MV-4-11 (cell line): ENCODE measurements at regions not wholly inside any gene's neighbourhood (a gene's known extent, or its start where the extent isn't known, plus 50 kb on each side); places are given as distances from the start of the nearest gene placed in this dataset.

Source experiments
- DNase-seq: peaks from one replicate; lab custom pipeline; 2025; lab: John Stamatoyannopoulos, UW

DNA sequence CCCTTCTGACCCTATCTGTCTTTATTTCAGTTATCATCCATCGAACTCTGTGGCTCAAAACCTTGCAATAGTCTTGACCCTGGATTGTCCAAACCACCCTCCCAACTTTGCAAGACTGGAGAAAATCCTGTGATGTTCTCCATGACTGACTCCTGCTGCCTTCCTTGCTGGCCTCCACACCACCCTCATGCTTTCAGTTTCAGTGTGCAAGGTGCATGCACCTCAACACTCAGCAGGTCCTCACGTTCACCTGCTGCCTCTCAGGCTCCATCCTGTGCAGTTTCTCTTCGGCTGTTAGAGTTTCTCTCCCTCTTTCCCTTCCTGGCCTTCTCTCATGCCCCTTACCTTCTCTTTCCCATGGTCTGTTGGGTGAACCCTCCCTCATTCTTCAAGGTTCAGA, 59.4 kb upstream of the ASIC2 start:
- no peak for DNase-seq

DNA sequence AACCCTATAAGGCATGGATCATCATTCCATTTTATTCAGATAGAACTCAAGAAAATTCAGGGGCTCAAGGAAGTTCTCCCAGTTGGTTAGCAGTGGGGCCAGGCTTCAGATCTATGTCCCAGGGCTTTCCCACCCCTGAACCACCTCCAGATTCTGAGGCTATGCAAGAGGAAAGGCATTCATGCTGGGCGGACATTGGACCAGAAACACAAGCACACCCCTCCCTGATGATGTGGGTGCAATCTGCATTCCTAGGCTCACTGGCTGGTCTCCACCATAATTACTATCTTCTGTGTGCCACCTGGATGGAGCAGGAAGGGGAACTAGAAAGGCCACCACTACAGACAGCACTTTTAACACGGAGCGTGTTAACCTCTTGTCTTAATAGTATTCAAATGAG, 63.2 kb upstream of the ASIC2 start:
- no peak for DNase-seq

DNA sequence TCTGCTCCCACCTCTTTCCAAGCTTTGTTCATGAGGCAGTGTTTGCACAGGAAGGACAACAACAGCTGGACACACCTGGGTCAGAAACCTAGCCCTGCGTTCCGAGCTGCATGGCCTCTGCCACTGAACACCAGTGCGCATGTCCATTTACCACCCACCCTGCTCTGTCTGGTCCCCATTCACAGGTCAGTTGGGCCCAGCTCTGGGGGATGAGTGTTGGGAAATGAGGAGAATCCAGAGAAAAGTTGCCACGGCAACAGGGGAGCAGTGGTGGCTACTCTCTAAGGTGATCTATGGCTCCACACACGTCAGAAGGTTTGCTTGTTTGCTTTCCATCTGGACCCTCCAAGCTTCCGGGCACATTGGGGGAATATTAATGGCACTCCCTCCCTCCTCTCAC, 70.4 kb upstream of the ASIC2 start:
- DNase-seq: no peak

DNA sequence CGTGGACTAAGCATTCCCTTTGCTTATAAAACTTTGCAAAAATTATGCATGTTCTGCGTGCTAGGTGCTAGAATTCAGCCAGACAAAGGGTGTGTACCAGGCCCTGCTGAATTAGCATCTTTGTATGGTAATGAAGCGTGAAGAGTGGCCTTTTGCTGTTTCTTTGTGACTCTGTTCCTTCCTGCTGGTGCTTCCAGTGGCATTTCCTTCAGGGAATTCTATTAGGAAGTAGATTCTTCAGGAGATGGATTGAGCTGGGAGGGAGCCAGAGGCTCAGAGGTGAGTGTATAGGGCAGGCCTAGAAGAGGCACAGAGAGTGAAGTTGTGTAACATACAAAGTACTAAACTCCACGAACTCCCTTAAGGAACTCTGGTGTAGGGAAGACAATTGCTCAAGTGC, 73.9 kb upstream of the ASIC2 start:
- no peak for DNase-seq

DNA sequence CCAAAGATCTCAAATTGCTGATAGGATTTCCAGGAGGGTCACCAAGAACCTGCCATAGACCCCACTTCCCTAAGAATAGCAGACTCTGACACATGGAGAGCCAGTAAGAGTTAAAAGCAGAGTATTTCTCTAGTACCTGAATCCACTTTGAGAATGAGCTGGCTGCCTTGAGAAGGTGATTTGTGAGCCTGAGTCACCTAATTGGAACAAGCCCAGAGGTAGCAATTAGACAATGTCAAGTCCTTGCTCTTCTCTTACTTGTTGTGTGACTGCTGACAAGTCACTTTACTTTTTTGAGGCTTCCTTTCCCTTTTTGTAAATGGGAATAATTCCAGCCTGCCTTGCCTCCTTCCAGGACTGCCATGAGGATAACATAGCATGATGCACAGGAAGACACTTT, 76.1 kb upstream of the ASIC2 start:
- no peak for DNase-seq

DNA sequence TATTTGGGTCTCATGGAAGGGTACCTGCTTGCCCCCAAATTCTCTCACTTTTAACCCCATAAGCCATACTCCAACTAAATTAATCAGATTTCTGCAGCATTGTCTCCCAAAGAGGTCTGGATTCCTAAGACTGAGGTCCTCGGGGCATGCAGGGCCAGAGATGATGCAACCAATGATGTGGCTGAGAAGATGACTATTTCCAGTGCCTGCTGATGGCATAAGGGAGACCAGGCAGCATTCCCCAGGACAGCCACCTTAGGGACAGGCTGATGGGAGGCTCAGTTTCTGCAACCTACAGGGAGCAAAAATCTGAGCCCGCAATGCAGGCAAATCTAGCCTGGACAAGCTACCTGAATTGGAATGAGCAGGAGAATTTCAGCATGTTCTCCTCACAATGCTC, 76.8 kb upstream of the ASIC2 start:
- no peak for DNase-seq

DNA sequence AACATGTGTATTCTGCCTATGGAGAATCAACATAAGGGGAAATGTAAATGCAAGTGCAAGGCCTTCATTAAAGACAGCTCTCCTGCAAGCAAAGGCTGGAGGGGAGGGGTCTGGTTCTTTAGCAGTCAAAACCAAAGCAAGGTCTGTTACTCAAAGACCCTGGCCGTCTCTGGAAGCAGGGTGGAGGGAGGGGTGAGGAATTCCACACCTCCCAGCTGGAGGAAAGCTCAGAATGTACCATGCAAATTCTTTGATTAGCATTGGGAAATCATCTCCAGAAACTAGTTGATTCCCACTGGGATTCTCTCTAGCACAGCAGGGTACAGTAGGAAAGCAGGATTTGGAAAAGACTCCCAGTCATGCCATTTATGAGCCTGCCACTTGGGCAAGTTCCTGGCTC, 77.3 kb upstream of the ASIC2 start:
- no peak for DNase-seq

DNA sequence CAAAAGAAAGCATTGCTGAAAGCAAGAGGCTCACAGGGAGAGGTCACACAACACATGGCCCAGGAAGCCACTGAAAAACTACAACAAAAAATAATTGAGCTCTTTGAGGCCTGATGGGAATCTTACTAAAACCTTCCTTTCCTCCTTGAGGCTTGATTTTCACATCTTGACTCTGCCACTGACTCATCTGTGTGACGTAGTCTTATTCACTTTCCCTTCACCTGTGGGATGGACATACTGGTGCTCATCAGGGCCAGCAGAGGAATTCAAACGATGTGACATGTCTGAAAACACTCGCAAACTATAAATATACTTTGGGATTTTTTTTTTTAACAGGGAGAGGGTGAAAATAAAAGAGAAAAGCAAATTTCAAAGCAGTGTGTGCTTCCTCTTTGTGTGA, 78.3 kb upstream of the ASIC2 start:
- no peak for DNase-seq

DNA sequence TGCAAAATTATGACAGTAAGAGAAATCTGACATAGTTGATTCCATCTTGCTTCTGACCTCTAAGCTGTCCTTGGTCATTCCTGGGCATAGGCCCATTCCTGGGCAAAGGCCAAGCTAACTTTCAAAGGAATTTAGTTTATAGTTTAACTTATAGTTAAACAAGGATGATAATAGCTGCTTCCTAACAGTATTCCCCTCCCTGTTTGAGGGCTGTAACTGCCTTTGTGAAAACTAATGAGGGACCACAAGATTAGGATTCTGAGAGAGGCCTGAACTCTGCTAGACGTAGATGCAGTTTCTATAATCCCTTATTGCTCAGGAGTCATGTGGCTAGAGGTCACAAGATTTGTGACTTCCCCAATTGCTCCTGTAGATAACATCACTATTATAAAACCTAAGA, 80.2 kb upstream of the ASIC2 start:
- peak; percentile 36 for DNase-seq

DNA sequence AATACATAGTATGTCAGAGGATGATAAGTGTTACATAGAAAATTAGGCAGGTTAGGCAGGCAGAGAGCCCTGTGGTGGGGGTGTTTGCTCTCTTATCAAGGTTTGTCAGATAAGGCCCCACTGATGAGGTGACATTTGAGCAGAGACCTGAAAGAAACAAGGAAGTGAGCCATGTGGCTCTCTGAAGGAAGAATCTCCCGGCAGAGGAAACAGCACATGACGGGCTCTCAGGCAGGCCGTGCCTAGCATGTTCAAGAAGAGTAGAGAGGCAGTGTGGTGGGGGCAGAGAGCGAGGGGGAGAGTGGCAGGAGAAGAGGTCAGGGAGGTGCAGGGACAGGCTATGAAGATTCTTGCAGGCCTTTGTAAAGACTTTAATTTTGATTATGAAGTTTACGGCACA, 82.0 kb upstream of the ASIC2 start:
- DNase-seq: no peak

DNA sequence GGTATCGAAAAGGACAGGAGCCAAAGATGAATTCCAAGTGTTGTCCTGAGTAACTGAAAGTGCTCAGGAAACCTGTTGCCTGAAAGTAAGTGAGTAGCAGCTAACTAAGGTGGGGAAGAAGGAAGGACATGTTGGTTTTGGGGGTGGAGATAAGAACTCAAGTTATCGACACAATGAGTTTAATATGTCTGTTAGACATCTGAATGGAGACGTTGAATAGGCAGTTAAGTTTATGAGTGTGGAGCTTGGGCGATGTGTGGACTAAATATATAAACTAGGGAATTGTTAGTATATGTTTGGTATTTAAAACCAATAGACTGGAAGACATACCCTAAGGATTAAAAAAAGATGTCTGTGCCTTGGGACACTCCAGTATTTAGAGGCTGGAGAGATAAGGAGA, 82.7 kb upstream of the ASIC2 start:
- no peak for DNase-seq

DNA sequence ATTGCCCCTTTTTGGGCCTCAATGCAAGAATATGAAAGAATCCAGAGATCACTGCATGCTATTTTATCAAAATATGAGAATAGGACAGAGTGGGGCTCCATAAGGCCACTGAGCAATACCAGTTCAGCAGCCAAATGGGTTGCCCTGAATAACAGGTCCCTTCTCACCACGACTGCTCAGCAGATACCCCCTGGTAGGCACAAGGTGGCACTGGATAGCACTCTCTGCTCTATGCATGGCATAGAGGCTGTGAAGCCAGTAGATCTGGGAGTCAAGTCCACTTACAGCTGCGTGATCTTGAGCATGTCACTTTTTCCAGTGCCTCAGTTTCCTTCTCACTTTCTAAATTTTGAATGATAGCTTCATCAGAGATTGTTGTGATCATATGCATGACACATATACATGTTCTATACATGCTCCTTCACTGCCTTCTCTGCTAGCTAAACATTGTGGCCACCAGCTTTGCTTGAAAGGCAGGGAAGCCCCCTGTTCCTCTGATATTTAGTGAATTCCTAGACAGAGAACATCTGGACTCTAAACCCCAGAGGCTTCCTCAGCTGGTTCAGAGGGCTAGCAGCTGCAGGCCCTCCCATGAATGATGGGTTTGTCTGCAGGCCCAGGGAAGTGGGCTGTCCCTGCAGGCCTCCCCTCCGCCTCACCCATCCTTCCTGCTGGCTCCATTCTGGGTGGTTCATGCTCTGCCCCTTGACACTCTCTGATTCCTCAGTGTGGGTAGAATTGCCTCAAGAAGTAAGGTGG, 84.9 kb upstream of the ASIC2 start:
- DNase-seq: no peak

DNA sequence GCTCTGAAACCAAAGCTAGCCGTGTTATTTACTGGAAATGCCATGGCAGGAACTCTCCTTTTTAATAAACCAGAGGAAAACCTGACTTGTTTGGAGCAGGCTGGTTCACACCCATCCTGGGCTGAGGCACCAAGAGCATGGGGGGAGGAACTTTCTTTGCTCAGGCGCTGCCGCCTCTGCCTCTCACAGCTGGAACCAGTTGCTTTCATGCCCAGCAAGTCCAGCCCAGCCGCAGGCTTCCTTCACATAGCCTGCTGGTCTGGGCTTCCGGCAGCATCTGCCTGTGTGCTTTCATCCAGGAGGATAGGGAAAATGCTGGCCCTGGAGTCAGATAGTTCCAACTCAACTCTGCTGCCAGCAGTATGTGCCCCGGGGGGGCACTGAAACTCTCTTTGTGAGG, 88.1 kb upstream of the ASIC2 start:
- DNase-seq: no peak

DNA sequence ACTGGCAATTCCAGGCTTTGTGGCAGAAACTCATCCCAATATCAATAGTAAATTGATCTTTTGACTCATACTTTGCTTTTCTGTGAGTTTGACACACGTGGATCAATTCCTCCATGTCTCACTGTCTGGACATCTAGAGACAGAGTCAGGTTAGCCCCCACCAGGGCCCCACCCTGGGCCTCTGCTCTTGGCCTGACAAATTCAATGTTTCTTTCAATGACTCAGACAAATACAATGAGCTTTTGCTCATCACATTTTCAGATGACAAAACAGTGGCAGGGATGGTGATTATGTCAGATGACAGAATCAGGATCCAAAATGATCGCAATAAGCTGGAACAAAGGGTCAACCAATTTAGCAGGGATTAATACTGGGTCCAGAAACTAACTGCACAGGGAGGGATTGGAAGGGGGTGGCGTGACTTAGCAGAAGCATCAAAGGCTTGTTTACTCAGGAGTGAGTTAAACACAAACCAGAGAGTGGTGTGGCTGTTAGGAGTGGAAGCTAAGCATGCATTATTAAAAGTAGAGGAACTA, 90.5 kb upstream of the ASIC2 start:
- DNase-seq: no peak

DNA sequence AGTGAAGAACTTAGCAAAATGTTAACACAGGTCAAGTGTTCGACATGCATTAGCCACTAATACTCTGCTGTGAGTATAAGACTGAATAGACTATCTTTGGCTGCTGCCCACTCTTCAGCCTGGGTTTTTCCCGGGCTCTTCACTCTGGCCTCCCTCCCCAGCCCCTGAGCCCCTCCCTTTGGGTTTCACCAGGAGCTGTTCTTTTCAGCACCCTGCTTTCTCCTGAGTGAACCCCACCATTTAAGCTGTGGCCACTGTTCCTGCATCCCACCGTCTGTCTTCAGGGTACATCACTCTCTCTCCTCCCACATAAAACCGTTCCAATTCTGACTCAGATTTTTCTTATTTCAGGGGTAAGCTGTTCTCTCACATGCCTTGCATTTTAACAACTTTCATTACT, 92.0 kb upstream of the ASIC2 start:
- DNase-seq: no peak

DNA sequence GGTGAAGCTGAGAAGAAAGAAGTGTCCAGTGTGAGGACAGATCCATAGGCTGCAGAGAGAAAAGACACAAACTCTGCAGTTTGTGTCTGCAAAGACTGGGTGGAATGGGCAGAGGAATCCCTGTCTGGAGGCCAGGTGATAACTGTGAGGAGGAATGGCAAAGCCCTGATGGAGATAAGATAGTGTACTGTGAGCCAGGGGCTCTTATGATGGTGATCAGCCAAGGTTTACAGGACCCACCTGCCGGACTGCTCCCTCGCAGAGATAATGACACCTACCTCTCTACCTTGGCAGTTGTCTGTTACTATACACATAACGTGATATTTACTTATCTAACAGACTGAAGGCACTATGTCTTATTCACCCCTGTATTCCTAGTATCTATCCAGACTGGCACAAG, 92.6 kb upstream of the ASIC2 start:
- DNase-seq: no peak

DNA sequence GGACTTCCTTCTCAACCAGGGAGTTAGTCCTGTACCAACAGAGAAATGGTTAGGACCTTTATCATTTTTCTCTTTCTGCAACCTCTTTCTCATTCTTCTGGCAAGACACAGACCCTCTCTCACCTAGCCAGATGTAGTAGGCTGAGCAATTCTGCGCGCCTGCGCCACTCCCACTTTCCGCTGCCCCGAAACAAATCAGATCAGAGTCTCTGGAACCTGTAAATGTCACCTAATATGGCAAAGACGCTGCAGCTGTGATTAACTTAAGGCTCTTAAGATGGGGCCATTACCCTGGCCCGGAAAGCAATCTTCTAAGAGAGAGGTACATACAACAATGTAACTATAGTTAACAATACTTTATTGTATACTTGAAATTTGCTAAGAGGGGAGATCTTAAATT, 94.3 kb upstream of the ASIC2 start:
- no peak for DNase-seq

DNA sequence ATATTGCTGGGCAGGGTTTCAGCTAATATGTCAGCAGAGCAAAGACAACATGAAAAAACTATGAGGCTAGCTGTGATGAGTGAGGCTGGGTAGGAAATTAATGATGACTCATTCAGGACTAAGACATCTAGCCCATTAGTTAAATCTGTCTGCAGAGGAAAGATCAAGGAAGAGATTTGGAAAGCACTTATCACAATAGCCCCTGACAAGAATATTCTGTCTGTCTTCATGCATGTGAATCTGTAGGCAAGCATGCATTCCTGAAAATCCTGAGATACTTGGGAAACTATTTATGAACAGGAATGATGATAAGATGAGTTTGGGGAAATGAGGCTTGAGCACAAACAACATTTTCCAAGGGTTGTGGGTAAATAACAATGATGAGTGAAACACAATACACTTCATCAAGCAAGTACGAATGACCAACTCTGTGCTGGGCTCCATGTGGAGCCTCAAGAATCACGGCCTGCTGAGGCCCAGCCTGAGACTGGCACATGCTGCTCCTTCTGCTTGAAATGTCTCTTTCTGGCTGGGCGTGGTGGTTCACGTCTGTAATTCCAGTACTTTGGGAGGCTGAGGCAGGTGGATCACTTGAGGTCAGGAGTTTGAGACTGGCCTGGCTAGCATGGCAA, 96.5 kb upstream of the ASIC2 start:
- DNase-seq: no peak

DNA sequence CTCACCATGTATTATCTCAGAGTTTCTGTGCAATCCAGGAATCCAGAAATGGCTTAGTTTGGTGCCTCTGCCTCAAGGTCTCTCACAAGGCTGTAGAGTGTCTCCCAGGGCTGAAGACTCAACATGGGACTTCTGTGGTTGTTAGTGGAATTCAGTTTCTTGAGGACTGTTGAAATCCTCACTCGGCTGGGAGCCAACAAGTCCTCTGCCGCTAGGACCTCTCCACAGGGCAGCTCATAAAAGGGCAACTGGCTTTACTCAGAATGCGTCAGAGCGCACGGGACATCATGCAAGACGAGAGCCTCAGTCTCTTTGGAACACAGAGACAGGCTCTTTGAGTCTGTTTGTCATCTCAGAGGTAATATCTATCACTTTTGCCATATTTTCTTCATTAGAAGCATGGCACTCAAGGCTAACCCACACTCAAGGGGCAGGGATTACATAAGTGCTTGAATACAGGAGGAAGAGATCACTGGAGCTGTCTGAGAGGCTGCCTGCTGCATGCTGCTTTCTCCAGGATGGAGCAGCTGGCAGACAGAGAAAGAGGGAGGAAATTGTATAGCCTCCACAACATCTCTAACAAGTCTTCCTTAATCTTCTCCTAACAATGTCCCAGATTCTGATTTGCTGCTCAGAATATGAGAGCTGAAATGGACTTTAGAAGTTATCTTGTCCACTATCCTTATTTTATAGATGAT, 97.5 kb upstream of the ASIC2 start:
- no peak for DNase-seq

DNA sequence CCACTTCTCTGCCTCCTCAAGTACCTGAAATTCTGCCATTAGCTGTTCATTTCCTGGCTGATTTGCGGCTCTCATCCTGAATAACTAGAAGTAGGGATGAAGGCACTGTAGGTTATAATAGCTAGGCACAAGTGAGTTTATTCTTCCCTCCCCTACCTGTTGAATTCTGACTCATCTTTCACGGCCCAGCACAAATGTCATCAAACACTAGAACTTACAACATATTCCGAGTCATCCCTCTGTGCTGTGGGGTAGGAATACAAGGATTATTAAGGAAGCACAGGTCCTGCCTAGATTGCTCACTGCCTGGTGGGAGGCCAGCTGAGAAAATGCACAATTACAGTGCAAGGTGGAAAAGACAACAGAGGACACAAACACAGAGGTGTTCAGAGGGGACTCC, 103.7 kb upstream of the ASIC2 start:
- no peak for DNase-seq

DNA sequence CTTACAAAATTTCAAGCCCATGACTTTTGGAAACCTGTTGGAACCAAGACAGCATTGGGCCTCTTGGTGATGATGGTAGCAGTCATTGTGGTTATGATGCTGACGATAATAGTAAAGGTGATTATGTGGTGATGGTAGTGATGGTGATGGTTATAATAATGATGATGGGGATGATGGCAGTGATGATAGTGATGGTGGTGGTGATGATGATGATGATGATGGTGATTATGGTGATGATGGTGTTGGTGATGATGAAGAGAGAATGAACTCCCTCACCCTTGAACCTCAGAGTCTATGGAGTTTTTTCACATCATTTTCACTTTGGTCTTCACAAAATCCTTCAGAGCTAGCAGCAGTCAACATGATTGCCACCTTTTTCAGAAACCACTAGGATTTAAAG, 105.3 kb upstream of the ASIC2 start:
- DNase-seq: no peak

DNA sequence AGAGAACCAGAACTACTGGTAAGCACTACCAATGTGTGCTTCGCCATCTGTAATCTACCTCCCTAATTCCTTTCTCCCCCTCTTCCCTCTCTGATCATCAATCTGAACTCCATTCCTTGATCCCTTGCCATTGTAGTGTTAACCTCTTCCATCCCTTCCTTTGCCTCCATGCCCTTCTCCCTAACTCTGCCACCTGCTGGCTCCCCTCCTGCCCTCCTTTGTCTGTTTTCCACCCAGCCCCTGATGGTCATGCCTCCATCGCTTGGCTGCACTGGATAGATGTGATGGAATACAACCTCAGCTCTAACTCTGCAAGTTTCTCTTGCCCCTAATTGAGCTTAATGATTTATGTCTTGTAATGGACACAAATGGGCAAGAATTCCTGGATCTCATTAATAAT, 108.2 kb upstream of the ASIC2 start:
- no peak for DNase-seq

DNA sequence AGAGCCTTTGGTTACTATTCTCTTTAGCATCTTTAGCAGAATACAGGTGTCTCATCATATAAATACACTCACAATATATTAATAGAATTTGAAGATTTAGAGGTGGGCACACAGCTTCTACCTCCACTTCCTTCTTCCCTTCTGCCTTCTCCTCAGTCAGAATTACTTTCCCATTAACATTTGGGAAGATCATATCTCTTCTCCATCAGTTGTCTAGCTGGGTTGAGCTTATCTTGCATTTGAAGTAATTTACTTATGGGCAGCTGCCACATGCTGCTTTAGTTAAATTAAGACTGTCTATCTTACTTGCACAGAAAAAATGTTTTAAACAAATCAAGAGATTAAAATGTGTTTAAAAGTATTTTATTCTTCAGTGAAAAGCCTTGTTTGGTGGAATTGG, 110.1 kb upstream of the ASIC2 start:
- no peak for DNase-seq
